Mesenchymal stem cell (in vitro differentiated cells and primary cell): ENCODE measurements at regions not wholly inside any gene's neighbourhood (a gene's known extent, or its start where the extent isn't known, plus 50 kb on each side); places are given as distances from the start of the nearest gene placed in this dataset.

Experiments
- DNase-seq: peaks from one replicate; pipeline ENCODE4 v3.0.0-alpha.2; 2013
- H2AFZ ChIP-seq: one replicate; pipeline ENCODE4 v1.6.1; 2013; ENCODE audit warnings: low read depth, mild to moderate bottlenecking, control low read depth, inconsistent platforms, low read length, moderate library complexity
- H2AK5ac ChIP-seq: 2 replicates; pipeline ENCODE4 v1.6.1; 2013; ENCODE audit warnings: low read length, moderate library complexity, mild to moderate bottlenecking, inconsistent platforms; ENCODE audit not compliant: severe bottlenecking
- H2BK120ac ChIP-seq: one replicate; pipeline ENCODE4 v1.6.1; 2013; ENCODE audit warnings: low read depth, mild to moderate bottlenecking, inconsistent platforms, low read length, moderate library complexity
- H2BK12ac ChIP-seq, 2 experiments: one replicate each; pipeline ENCODE4 v1.6.1; 2013; ENCODE audit warnings: inconsistent platforms in 2 of 2, low read length in 2 of 2, mild to moderate bottlenecking in 2 of 2, moderate library complexity in 2 of 2, control low read depth in 1 of 2
- H2BK15ac ChIP-seq: one replicate; pipeline ENCODE4 v1.6.1; 2013; ENCODE audit warnings: mild to moderate bottlenecking, low read depth, inconsistent platforms; ENCODE audit not compliant: poor library complexity, severe bottlenecking
- H2BK5ac ChIP-seq: 2 replicates; pipeline ENCODE4 v1.6.1; 2013; ENCODE audit warnings: low read depth, mild to moderate bottlenecking, low read length, control low read depth, inconsistent platforms; ENCODE audit not compliant: poor library complexity, severe bottlenecking
- H3K14ac ChIP-seq, 2 experiments: one replicate each; pipeline ENCODE4 v1.6.1; 2013; ENCODE audit warnings: inconsistent platforms in 2 of 2, low read length in 2 of 2, control low read depth in 1 of 2, mild to moderate bottlenecking in 1 of 2, moderate library complexity in 1 of 2
- H3K18ac ChIP-seq, 2 experiments: one replicate each; pipeline ENCODE4 v1.6.1; 2013; ENCODE audit warnings: inconsistent platforms in 2 of 2, low read length in 2 of 2, control low read depth in 1 of 2, low read depth in 1 of 2, mild to moderate bottlenecking in 1 of 2
- H3K23ac ChIP-seq, 2 experiments: one replicate each; pipeline ENCODE4 v1.6.1; 2013; ENCODE audit warnings: inconsistent platforms in 2 of 2, low read length in 2 of 2, mild to moderate bottlenecking in 2 of 2, moderate library complexity in 2 of 2, control low read depth in 1 of 2
- H3K27ac ChIP-seq: 2 replicates; pipeline ENCODE4 v1.5.1; 2013; ENCODE audit warnings: mild to moderate bottlenecking, moderate library complexity, low read length, control low read depth, inconsistent platforms; ENCODE audit not compliant: poor library complexity, severe bottlenecking
- H3K27me3 ChIP-seq, 2 experiments: 2 replicates each; pipeline versions ENCODE4 v1.6.1 to v1.7.0; 2013; ENCODE audit warnings: low read length in 2 of 2, mild to moderate bottlenecking in 2 of 2, moderate library complexity in 2 of 2, control low read depth in 1 of 2, inconsistent platforms in 1 of 2; ENCODE audit not compliant: control insufficient read depth in 1 of 2, insufficient read depth in 1 of 2
- H3K36me3 ChIP-seq, 2 experiments: 2 replicates each; pipeline versions ENCODE4 v1.6.1 to v1.7.0; 2013; ENCODE audit warnings: low read length in 2 of 2, control low read depth in 1 of 2, inconsistent platforms in 1 of 2, low read depth in 1 of 2, mild to moderate bottlenecking in 1 of 2; ENCODE audit not compliant: insufficient read depth in 2 of 2, control insufficient read depth in 1 of 2
- H3K4ac ChIP-seq, 2 experiments: one replicate each; pipeline ENCODE4 v1.6.1; 2013; ENCODE audit warnings: inconsistent platforms in 2 of 2, low read length in 2 of 2, mild to moderate bottlenecking in 2 of 2, moderate library complexity in 2 of 2, control low read depth in 1 of 2, low read depth in 1 of 2
- H3K4me1 ChIP-seq: 2 replicates; pipeline ENCODE4 v1.6.1; 2013; ENCODE audit warnings: low read depth, low read length, control low read depth; ENCODE audit not compliant: control insufficient read depth, insufficient read depth
- H3K4me2 ChIP-seq: 2 replicates; pipeline ENCODE4 v1.6.1; 2013; ENCODE audit warnings: low read length, mild to moderate bottlenecking, inconsistent platforms; ENCODE audit not compliant: poor library complexity, severe bottlenecking
- H3K4me3 ChIP-seq, 2 experiments: 2 replicates each; pipeline versions ENCODE4 v1.5.1 to v1.7.0; 2013; ENCODE audit warnings: low read length in 2 of 2, mild to moderate bottlenecking in 2 of 2, control low read depth in 1 of 2, low read depth in 1 of 2; ENCODE audit not compliant: insufficient read depth in 1 of 2
- H3K79me1 ChIP-seq: replicated peaks from 2 replicates; pipeline ENCODE4 v1.6.1; 2013; ENCODE audit warnings: mild to moderate bottlenecking, control low read depth, low read length, inconsistent platforms; ENCODE audit not compliant: poor library complexity, severe bottlenecking
- H3K9ac ChIP-seq: 2 replicates; pipeline ENCODE4 v1.7.0; 2013; ENCODE audit warnings: mild to moderate bottlenecking, low read length, moderate library complexity
- H3K9me3 ChIP-seq: 2 replicates; pipeline ENCODE4 v1.7.0; 2013; ENCODE audit warnings: mild to moderate bottlenecking, low read length; ENCODE audit not compliant: control insufficient read depth
- H4K8ac ChIP-seq: one replicate; pipeline ENCODE4 v1.6.1; 2013; ENCODE audit warnings: inconsistent platforms, mild to moderate bottlenecking, low read length, moderate library complexity
- H4K91ac ChIP-seq: one replicate; pipeline ENCODE4 v1.6.1; 2013; ENCODE audit warnings: mild to moderate bottlenecking, low read length, inconsistent platforms
- WGBS: methylation state at CpG from one replicate; pipeline ENCODE4 v1.1.7; 2013; ENCODE audit warnings: mixed read lengths; 5-methylcytosine and 5-hydroxymethylcytosine counted together

DNA sequence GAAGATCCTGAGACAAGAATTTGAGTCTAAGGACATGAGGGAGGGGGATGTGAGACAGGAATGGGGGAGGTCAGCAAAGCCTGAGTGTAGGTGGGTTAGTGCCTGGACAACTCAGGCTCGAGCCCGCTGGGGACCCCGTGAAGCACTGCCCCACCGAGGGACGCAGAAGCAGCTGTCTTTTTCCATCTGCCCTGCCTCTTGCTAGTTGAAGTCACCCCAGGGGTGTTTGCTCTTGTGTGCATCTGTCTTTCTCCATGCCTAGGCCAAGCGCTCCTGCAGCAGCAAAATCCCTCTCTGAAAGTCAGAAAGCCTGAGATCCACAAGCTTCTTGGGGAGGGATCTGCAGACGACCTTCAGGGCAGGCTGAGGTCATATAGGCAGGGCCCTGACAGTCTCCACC, 79.0 kb upstream of the CELF2 start:
- no peak overlapping the region for H4K91ac ChIP-seq
- WGBS = 84% methylated on average over 7 of the region's 7 CpGs
- no peaks in the 10 kb centered on the region for H3K27me3 ChIP-seq
- no peak overlapping the region for H2BK120ac ChIP-seq
- no peak overlapping the region for H3K4ac ChIP-seq
- H3K36me3 ChIP-seq = peaks cover 0 to 3% of the 10 kb centered on the region in 2 experiments
- H2BK12ac ChIP-seq = no peak overlapping the region
- H3K18ac ChIP-seq = no peak overlapping the region
- no peak overlapping the region for H2AFZ ChIP-seq
- H2AK5ac ChIP-seq = no peak overlapping the region
- H3K14ac ChIP-seq = no peak overlapping the region
- no peak overlapping the region for H2BK5ac ChIP-seq
- no peak overlapping the region for H3K23ac ChIP-seq
- no peaks in the 10 kb centered on the region for H3K4me1 ChIP-seq
- no peaks in the 10 kb centered on the region for H3K79me1 ChIP-seq
- H3K27ac ChIP-seq = no peak overlapping the region
- no peak overlapping the region for H3K9ac ChIP-seq
- H3K9me3 ChIP-seq = no peaks in the 10 kb centered on the region
- no peak for DNase-seq
- H2BK15ac ChIP-seq = no peak overlapping the region
- H3K4me3 ChIP-seq = no peak overlapping the region
- no peak overlapping the region for H4K8ac ChIP-seq
- H3K4me2 ChIP-seq = no peak overlapping the region

DNA sequence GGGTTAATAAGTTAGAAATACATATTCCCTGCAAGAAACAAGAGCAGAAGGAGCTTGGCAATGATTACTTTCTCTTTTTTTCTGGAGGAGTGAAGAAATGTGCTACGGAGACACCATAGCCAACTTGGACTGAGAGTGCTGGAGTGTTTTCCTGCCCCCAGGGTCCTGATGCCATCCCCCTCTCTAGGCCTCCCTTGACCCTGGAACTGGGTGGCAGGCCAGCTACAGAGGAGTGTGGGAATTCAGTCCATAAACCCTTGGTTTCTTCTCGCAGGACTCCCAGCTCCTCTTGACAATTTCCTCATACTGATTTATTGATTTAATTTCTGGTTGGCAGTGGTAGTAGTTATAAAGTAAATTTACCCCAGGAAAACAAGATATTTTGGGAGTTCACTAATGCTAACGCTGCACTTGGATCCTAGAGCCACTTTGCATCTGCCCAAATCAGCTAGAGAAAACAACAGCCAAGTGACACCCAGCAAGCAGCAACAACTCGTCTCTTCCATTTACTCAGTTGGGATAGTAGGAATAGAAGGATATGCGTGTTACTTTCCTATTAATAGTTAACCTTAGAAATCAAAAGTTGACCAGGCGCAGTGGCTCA, 76.4 kb upstream of the CELF2 start:
- Histone ChIP-seq H2BK15ac (no peak overlapping the region), H3K27ac (no peak overlapping the region), H4K8ac (no peak overlapping the region), H3K4me2 (no peak overlapping the region), H2AK5ac (no peak overlapping the region), H3K4me1 (no peaks in the 10 kb centered on the region), H3K9me3 (no peaks in the 10 kb centered on the region), H2BK120ac (no peak overlapping the region), H3K4ac (no peak overlapping the region), H3K18ac (no peak overlapping the region), H3K14ac (no peak overlapping the region), H3K23ac (no peak overlapping the region), H3K36me3 (peaks cover 0 to 3% of the 10 kb centered on the region in 2 experiments), H2BK5ac (no peak overlapping the region), H3K79me1 (no peaks in the 10 kb centered on the region), H2AFZ (no peak overlapping the region), H3K27me3 (no peaks in the 10 kb centered on the region), H3K9ac (no peak overlapping the region), H2BK12ac (no peak overlapping the region), H3K4me3 (no peak overlapping the region), H4K91ac (no peak overlapping the region)
- no peak for DNase-seq
- 86% methylated on average over 4 of the region's 6 CpGs for WGBS

GRCh38 chr10:10942441-10942840, 75.2 kb upstream of the CELF2 start:
- Histone ChIP-seq H3K4me1 (no peaks in the 10 kb centered on the region), H3K23ac (no peak overlapping the region), H3K4me2 (no peak overlapping the region), H2BK15ac (no peak overlapping the region), H4K8ac (no peak overlapping the region), H3K4me3 (no peak overlapping the region), H2BK120ac (no peak overlapping the region), H3K9ac (no peak overlapping the region), H2AFZ (no peak overlapping the region), H3K79me1 (no peaks in the 10 kb centered on the region), H2BK5ac (no peak overlapping the region), H2AK5ac (no peak overlapping the region), H3K27me3 (no peaks in the 10 kb centered on the region), H3K14ac (no peak overlapping the region), H4K91ac (no peak overlapping the region), H3K36me3 (peaks cover 0 to 3% of the 10 kb centered on the region in 2 experiments), H3K9me3 (no peaks in the 10 kb centered on the region), H3K27ac (no peak overlapping the region), H3K18ac (no peak overlapping the region), H2BK12ac (no peak overlapping the region), H3K4ac (no peak overlapping the region)
- DNase-seq = no peak
- 96% methylated on average over 1 of the region's 1 CpG for WGBS

- Histone ChIP-seq H3K18ac (no peak overlapping the region), H3K4me3 (no peak overlapping the region), H4K8ac (no peak overlapping the region), H3K9me3 (no peaks in the 10 kb centered on the region), H2BK120ac (no peak overlapping the region), H3K27ac (no peak overlapping the region), H3K27me3 (no peaks in the 10 kb centered on the region), H2BK12ac (no peak overlapping the region), H3K36me3 (no peaks in the 10 kb centered on the region), H3K4me2 (no peak overlapping the region), H3K14ac (no peak overlapping the region), H3K4ac (no peak overlapping the region), H4K91ac (no peak overlapping the region), H2BK5ac (no peak overlapping the region), H2BK15ac (no peak overlapping the region), H2AK5ac (no peak overlapping the region), H3K9ac (no peak overlapping the region), H3K79me1 (no peaks in the 10 kb centered on the region), H2AFZ (no peak overlapping the region), H3K4me1 (no peaks in the 10 kb centered on the region), H3K23ac (no peak overlapping the region)
- no peak for DNase-seq
- WGBS = 86% methylated on average over 1 of the region's 1 CpG
Measured at GRCh38 chr10:10946081-10946480, 71.6 kb upstream of the CELF2 start.
